Body of pancreas (tissue), 4 donors: ENCODE measurements at regions not wholly inside any gene's neighbourhood (a gene's known extent, or its start where the extent isn't known, plus 50 kb on each side); places are given as distances from the start of the nearest gene placed in this dataset.

Experiments used
- ATAC-seq: fragments of 150-250 bp; one replicate; pipeline ENCODE4 v1.9.1; 2016
- DNase-seq, 4 donors: peaks; one replicate each; pipeline ENCODE4 v3.0.0-alpha.2; 2019
- H3K27ac ChIP-seq, 4 donors: fragments of 200-600 bp; sonication (generic); 1 replicate in 3 of 4; 2 replicates in 1 of 4; pipeline versions ENCODE4 v1.5.1 to v1.6.1; 2016 to 2019; ENCODE audit warnings: mild to moderate bottlenecking in 1 of 4, mixed read lengths in 1 of 4, moderate library complexity in 1 of 4
- H3K27me3 ChIP-seq, 2 donors: fragments of 200-600 bp; sonication (generic); one replicate each; pipeline ENCODE4 v1.6.0; 2016; ENCODE audit warnings: mild to moderate bottlenecking in 1 of 2
- H3K36me3 ChIP-seq, 2 donors: fragments of 200-600 bp; sonication (generic); replicated peaks in 1 of 2; 2 replicates each; pipeline ENCODE4 v1.5.1; 2016; ENCODE audit warnings: low read depth in 2 of 2; ENCODE audit not compliant: insufficient read depth in 1 of 2
- H3K4me1 ChIP-seq: fragments of 200-600 bp; sonication (generic); one replicate; pipeline ENCODE4 v1.6.0; 2016
- H3K4me3 ChIP-seq, 2 donors: fragments of 200-600 bp; sonication (generic); 1 replicate in 1 of 2; 2 replicates in 1 of 2; pipeline ENCODE4 v1.5.1; 2016 to 2019
- H3K9me3 ChIP-seq, 3 donors: fragments of 200-600 bp; sonication (generic); 1 replicate in 2 of 3; 2 replicates in 1 of 3; pipeline ENCODE4 v1.5.1; 2016
- CTCF ChIP-seq, 7 experiments: fragments of 450-650 bp in 4 of 7; fragments of 200-600 bp in 3 of 7; sonication (generic) in 3 of 7; IDR thresholded peaks; one replicate each; pipeline ENCODE4 v1.5.1; 2016 to 2019; ENCODE audit warnings: antibody characterized with exemption in 7 of 7
- POLR2A ChIP-seq, 3 donors: fragments of 450-650 bp; IDR thresholded peaks; one replicate each; pipeline ENCODE4 v1.6.1; 2016; ENCODE audit warnings: antibody characterized with exemption in 3 of 3, mild to moderate bottlenecking in 2 of 3
- WGBS, 2 donors: methylation state at CpG; one replicate each; pipeline ENCODE4 v1.1.5; 2017; 5-methylcytosine and 5-hydroxymethylcytosine counted together
- intact Hi-C: fragments of 100-400 bp; cut with DNase I; formaldehyde crosslinking; loops from one replicate; pipeline ENCODE4 v1.15.1; 2023

- H3K9me3 ChIP-seq, result no peaks in the 10 kb centered on the region
- 43 to 49% methylated on average over 2 of the region's 2 CpGs for WGBS, 2 donors
- DNase-seq, result no peak
- H3K4me3 ChIP-seq, result no peak overlapping the region
- H3K27me3 ChIP-seq, result no peaks in the 10 kb centered on the region
- no peak for TF ChIP-seq CTCF (IDR thresholded peaks at IDR 0.05)
- TF ChIP-seq POLR2A (IDR thresholded peaks at IDR 0.05), result no peak
- intact Hi-C loops, result no loop called here
- H3K36me3 ChIP-seq, result no peaks in the 10 kb centered on the region
- no peak for ATAC-seq
- H3K4me1 ChIP-seq, result no peaks in the 10 kb centered on the region
- H3K27ac ChIP-seq, result no peak overlapping the region
These were observed 1193.0 kb upstream of the CITED2 start for GRCh38 chr6:140567466-140567865.

GRCh38 chr6:140566781-140567277 lies 1192.4 kb upstream of the CITED2 start:
- no peaks in the 10 kb centered on the region for H3K4me1 ChIP-seq
- no peak overlapping the region for H3K4me3 ChIP-seq
- no peaks in the 10 kb centered on the region for H3K27me3 ChIP-seq
- no peaks in the 10 kb centered on the region for H3K9me3 ChIP-seq
- no peak overlapping the region for H3K27ac ChIP-seq
- intact Hi-C loops, result no loop called here
- 72 to 76% methylated on average over 1 of the region's 1 CpG for WGBS, 2 donors
- DNase-seq (no peak), ATAC-seq (no peak)
- no peaks in the 10 kb centered on the region for H3K36me3 ChIP-seq
- no peak for TF ChIP-seq POLR2A (IDR thresholded peaks at IDR 0.05)

GRCh38 chr6:140563728-140564127 lies 1189.3 kb upstream of the CITED2 start:
- Histone ChIP-seq H3K4me1 (no peaks in the 10 kb centered on the region), H3K9me3 (no peaks in the 10 kb centered on the region), H3K27me3 (no peaks in the 10 kb centered on the region), H3K27ac (no peak overlapping the region), H3K36me3 (no peaks in the 10 kb centered on the region), H3K4me3 (no peak overlapping the region)
- no peak for ATAC-seq
- no peak for DNase-seq
- TF ChIP-seq POLR2A (IDR thresholded peaks at IDR 0.05) (no peak), CTCF (IDR thresholded peaks at IDR 0.05) (no peak)
- intact Hi-C loops, result no loop called here

GRCh38 chr6:140561701-140562100 lies 1187.3 kb upstream of the CITED2 start:
- Histone ChIP-seq H3K27ac (no peak overlapping the region), H3K4me1 (no peaks in the 10 kb centered on the region), H3K36me3 (no peaks in the 10 kb centered on the region), H3K27me3 (no peaks in the 10 kb centered on the region), H3K9me3 (no peaks in the 10 kb centered on the region), H3K4me3 (no peak overlapping the region)
- no peak for DNase-seq
- ATAC-seq, result no peak
- WGBS, 2 donors, result 93 to 94% methylated on average over 2 of the region's 2 CpGs
- TF ChIP-seq POLR2A (IDR thresholded peaks at IDR 0.05) (no peak), CTCF (IDR thresholded peaks at IDR 0.05) (no peak)
- intact Hi-C loops, result no loop called here

- Histone ChIP-seq H3K9me3 (no peaks in the 10 kb centered on the region), H3K27ac (no peak overlapping the region), H3K27me3 (no peaks in the 10 kb centered on the region), H3K36me3 (no peaks in the 10 kb centered on the region), H3K4me3 (no peak overlapping the region), H3K4me1 (no peaks in the 10 kb centered on the region)
- TF ChIP-seq CTCF (IDR thresholded peaks at IDR 0.05) (no peak), POLR2A (IDR thresholded peaks at IDR 0.05) (no peak)
- 83 to 86% methylated on average over 1 of the region's 1 CpG for WGBS, 2 donors
- no peak for ATAC-seq
- DNase-seq, result no peak
- intact Hi-C loops, result no loop called here
These were observed 1186.2 kb upstream of the CITED2 start for GRCh38 chr6:140560671-140561070.
